ENCODE measurements at regions not wholly inside any gene's neighbourhood (a gene's known extent, or its start where the extent isn't known, plus 50 kb on each side); places are given as distances from the start of the nearest gene placed in this dataset.

DNA sequence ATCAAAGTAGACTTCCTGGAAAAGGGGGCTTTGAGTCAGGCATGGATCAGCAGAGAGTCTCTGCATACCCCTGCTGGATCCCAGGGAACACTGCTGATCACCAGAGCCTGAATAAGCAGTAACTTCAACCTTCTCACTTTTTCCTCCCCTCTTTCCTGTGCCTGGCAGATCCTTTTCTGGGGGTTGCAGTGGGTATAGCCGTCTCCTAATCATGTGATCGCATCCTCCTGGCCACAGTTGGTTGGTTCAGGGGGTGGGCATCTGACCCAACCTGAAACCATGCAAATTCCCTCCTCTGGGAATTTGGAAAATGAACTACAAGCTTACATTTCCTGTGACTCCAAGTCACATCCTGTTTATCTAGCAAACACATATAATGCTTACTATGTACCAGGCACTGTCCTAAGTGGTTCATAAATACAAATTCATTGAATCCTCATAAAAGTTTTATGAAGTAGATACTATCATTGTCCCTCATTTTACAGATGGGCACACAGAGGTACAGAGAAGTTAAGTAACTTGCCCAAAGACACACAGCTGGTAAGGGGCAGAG is 120.3 kb downstream of the AXIN2 start:
- Histone ChIP-seq H3K4me1 (ENCODE audit: control insufficient read depth, extremely low read depth, insufficient read depth, low read length) (no peaks in the 10 kb centered on the region), H3K4me3 (ENCODE audit: control insufficient read depth in 2 of 3, extremely low read depth in 1 of 3, insufficient read depth in 2 of 3, low read depth in 1 of 3, low read length in 3 of 3) (no peak overlapping the region)
- no peak for TF ChIP-seq EZH2 (IDR thresholded peaks at IDR 0.05; ENCODE audit: low read length)
- TF ChIP-seq, protein P1, sequence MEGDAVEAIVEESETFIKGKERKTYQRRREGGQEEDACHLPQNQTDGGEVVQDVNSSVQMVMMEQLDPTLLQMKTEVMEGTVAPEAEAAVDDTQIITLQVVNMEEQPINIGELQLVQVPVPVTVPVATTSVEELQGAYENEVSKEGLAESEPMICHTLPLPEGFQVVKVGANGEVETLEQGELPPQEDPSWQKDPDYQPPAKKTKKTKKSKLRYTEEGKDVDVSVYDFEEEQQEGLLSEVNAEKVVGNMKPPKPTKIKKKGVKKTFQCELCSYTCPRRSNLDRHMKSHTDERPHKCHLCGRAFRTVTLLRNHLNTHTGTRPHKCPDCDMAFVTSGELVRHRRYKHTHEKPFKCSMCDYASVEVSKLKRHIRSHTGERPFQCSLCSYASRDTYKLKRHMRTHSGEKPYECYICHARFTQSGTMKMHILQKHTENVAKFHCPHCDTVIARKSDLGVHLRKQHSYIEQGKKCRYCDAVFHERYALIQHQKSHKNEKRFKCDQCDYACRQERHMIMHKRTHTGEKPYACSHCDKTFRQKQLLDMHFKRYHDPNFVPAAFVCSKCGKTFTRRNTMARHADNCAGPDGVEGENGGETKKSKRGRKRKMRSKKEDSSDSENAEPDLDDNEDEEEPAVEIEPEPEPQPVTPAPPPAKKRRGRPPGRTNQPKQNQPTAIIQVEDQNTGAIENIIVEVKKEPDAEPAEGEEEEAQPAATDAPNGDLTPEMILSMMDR (optimal IDR thresholded peaks at IDR 0.05 in 1 of 3, IDR thresholded peaks at IDR 0.05 in 1 of 3, conservative IDR thresholded peaks at IDR 0.05 in 1 of 3; ENCODE audit: extremely low read depth in 1 of 3, insufficient read depth in 2 of 3, low read length in 3 of 3), result no peak

GRCh38 chr17:65438708-65439294 is 122.6 kb downstream of the AXIN2 start:
- DNase-seq (ENCODE audit: low read depth, low spot score), result no peak
- Histone ChIP-seq H3K4me3 (ENCODE audit: control insufficient read depth in 2 of 3, extremely low read depth in 1 of 3, insufficient read depth in 2 of 3, low read depth in 1 of 3, low read length in 3 of 3) (no peak overlapping the region), H2AFZ (ENCODE audit: control insufficient read depth, low read length) (no peak overlapping the region), H3K4me1 (ENCODE audit: control insufficient read depth, extremely low read depth, insufficient read depth, low read length) (no peaks in the 10 kb centered on the region), H3K36me3 (ENCODE audit: control insufficient read depth in 2 of 2, extremely low read depth in 1 of 2, insufficient read depth in 2 of 2, low read length in 2 of 2) (no peaks in the 10 kb centered on the region), H3K27ac (ENCODE audit: control insufficient read depth, insufficient read depth, low read length) (no peak overlapping the region), H3K9me1 (ENCODE audit: control insufficient read depth, extremely low read depth, insufficient read depth, low read length) (no peaks in the 10 kb centered on the region), H3K9me3 (ENCODE audit: control insufficient read depth, low read depth, low read length) (no peaks in the 10 kb centered on the region), H3K9ac (ENCODE audit: control insufficient read depth, extremely low read depth, insufficient read depth, low read length) (no peak overlapping the region), H3K27me3 (ENCODE audit: control insufficient read depth, extremely low read depth, insufficient read depth, low read length) (no peaks in the 10 kb centered on the region), H4K20me1 (ENCODE audit: control insufficient read depth, extremely low read depth, insufficient read depth, low read length) (no peaks in the 10 kb centered on the region), H3K4me2 (ENCODE audit: control insufficient read depth, extremely low read depth, insufficient read depth, low read depth, low read length) (no peak overlapping the region), H3K79me2 (ENCODE audit: control insufficient read depth, insufficient read depth, low read length) (no peaks in the 10 kb centered on the region)
- TF ChIP-seq, protein P1 (optimal IDR thresholded peaks at IDR 0.05 in 1 of 3, IDR thresholded peaks at IDR 0.05 in 1 of 3, conservative IDR thresholded peaks at IDR 0.05 in 1 of 3; ENCODE audit: extremely low read depth in 1 of 3, insufficient read depth in 2 of 3, low read length in 3 of 3), result no peak
- TF ChIP-seq EZH2 (IDR thresholded peaks at IDR 0.05; ENCODE audit: low read length), result no peak
- no peak for FAIRE-seq
- dilution Hi-C loops (cut with MboI; ENCODE audit: extremely low pct_ligation_motif_present, low sequenced_read_pairs), result no loop called here

More for the DNA sequence above, 120.3 kb downstream of the AXIN2 start:
- Histone ChIP-seq H3K27ac (ENCODE audit: control insufficient read depth, insufficient read depth, low read length) (no peak overlapping the region), H2AFZ (ENCODE audit: control insufficient read depth, low read length) (no peak overlapping the region), H3K9ac (ENCODE audit: control insufficient read depth, extremely low read depth, insufficient read depth, low read length) (no peak overlapping the region), H3K27me3 (ENCODE audit: control insufficient read depth, extremely low read depth, insufficient read depth, low read length) (no peaks in the 10 kb centered on the region), H3K9me1 (ENCODE audit: control insufficient read depth, extremely low read depth, insufficient read depth, low read length) (no peaks in the 10 kb centered on the region), H3K36me3 (ENCODE audit: control insufficient read depth in 2 of 2, extremely low read depth in 1 of 2, insufficient read depth in 2 of 2, low read length in 2 of 2) (no peaks in the 10 kb centered on the region), H3K4me2 (ENCODE audit: control insufficient read depth, extremely low read depth, insufficient read depth, low read depth, low read length) (no peak overlapping the region), H3K9me3 (ENCODE audit: control insufficient read depth, low read depth, low read length) (no peaks in the 10 kb centered on the region), H4K20me1 (ENCODE audit: control insufficient read depth, extremely low read depth, insufficient read depth, low read length) (no peaks in the 10 kb centered on the region), H3K79me2 (ENCODE audit: control insufficient read depth, insufficient read depth, low read length) (no peaks in the 10 kb centered on the region)
- FAIRE-seq, result no peak
- DNase-seq (ENCODE audit: low read depth, low spot score), result no peak
- dilution Hi-C loops (cut with MboI; ENCODE audit: extremely low pct_ligation_motif_present, low sequenced_read_pairs), result no loop called here
